ENCODE measurements at regions not wholly inside any gene's neighbourhood (a gene's known extent, or its start where the extent isn't known, plus 50 kb on each side); places are given as distances from the start of the nearest gene placed in this dataset.

DNA sequence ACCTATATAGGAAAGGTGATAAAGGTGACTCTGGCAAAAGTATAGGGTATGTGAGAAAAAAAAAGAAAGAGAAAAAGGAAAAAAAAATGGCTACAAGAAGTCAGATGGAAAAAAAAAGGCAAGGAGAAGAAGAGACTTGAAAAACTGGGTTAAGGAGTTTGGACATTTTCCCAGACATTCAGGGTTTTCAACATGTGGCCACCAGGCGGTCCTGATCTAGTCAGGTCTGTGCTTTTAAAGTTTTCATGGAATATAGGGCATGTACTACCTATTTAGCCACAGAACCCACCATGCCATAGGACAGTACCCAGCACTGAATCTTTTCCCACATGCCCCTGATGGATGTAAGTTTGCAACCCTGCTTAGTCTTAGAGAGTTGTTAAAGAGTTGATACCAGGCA lies 433.7 kb downstream of the MAFB start:
- TF ChIP-seq, protein P1, sequence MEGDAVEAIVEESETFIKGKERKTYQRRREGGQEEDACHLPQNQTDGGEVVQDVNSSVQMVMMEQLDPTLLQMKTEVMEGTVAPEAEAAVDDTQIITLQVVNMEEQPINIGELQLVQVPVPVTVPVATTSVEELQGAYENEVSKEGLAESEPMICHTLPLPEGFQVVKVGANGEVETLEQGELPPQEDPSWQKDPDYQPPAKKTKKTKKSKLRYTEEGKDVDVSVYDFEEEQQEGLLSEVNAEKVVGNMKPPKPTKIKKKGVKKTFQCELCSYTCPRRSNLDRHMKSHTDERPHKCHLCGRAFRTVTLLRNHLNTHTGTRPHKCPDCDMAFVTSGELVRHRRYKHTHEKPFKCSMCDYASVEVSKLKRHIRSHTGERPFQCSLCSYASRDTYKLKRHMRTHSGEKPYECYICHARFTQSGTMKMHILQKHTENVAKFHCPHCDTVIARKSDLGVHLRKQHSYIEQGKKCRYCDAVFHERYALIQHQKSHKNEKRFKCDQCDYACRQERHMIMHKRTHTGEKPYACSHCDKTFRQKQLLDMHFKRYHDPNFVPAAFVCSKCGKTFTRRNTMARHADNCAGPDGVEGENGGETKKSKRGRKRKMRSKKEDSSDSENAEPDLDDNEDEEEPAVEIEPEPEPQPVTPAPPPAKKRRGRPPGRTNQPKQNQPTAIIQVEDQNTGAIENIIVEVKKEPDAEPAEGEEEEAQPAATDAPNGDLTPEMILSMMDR (conservative IDR thresholded peaks at IDR 0.05), result peak; percentile 67
- no peak overlapping the region for H3K27ac ChIP-seq

DNA sequence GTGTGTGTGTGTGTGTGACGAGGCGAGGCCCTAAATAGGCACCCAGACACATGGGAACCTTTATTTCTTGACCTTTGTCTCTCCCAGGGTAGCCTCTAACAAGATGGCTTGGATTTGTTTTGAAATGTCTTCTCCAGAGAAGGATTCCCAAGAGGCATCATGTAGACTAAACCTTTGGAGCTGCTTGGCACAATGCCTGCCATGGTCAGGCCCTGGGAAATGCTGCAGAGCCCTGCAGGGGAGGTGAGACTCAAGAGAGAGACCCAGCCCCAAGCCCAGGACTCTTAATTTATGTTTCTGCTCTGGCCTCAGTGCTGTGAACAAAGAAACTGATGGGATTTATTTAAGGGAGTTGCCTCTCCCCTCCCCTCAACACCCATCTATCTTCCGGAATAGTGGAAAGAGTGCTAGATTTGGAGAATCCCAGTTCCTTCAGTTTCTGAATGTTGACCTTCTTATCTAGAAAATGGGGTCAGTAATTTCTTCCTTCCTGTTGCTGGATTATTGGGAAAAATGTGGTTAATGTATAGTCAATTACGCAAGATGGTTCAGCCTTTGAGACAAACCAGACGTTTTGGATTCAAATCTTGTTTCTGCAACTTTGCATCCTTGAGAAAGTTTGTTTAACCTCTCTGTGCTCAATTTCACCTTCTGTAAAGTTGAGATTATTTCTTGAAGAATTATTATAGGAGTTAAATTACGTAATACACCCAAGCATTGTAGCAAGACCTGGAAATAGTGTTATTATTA lies 434.8 kb downstream of the MAFB start:
- TF ChIP-seq, protein P1 (conservative IDR thresholded peaks at IDR 0.05), result no peak
- no peak overlapping the region for H3K27ac ChIP-seq

DNA sequence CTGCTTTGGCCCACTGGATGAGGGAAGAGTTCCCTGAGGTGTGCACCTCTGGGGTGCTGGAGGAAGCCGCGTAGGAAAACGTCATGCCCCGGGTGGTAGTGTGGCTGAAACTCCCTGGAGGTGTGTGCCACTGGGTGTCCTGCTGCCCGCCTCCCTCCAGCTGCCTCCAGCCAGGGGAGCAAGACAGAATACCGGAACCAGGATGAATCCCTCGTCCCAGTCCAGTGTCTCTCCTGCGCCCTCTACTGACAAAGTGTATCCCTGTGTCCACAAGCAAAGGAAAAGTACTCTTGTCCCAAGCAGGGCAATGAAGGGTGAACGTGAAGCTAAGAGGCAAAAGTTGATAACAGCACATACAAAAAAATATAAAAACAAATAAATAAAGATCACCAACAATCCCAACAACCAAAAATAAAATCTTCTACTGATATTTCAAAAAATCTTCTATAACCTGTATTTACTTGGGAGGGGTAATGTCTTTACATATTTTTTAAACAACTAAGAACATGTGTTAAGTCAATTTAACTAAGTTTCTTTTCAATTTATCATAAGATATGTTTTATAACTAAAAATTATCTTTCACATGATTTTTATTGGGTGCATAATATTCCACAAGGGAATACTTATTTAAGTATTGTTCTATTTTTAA lies 437.6 kb downstream of the MAFB start:
- TF ChIP-seq, protein P1 (conservative IDR thresholded peaks at IDR 0.05), result peak; percentile 71
- H3K27ac ChIP-seq, result no peak overlapping the region

DNA sequence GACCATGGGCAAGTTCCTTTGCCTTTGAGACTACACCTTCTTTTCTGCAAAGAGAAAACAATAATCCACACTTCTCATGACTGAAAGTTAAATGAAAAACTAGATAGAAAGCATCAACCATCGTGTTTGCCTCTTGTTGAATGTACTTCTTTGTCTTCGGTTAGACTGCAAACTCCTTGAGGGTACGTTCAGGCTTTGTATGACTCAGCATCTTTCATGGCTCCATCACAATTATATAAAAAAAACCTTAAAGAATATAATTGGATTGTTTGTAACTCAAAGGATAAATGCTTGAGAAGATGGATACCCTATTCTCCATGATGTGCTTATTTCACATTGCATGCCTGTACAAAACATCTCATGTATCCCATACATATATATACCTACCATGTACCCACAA lies 439.2 kb downstream of the MAFB start:
- TF ChIP-seq, protein P1 (conservative IDR thresholded peaks at IDR 0.05), result no peak
- H3K27ac ChIP-seq, result no peak overlapping the region

DNA sequence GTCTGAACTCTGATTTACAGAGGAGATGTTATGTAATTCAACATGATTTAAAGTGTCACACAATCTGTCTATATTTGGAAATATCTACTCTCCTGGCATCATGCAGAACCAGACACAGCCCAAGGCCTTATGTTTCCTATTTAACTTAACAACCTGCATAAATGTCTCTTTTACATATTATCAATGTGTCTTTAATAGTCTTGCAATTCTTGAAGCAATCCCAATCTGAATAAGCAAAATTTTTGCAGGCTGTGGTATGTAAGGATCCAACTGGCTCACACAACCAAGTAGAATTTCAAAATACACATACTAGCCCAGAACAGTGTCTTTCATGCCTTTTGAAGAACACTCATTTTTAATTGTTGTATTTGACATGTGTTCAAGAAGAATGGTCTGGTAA lies 443.2 kb downstream of the MAFB start:
- TF ChIP-seq, protein P1 (conservative IDR thresholded peaks at IDR 0.05), result no peak
- H3K27ac ChIP-seq, result no peak overlapping the region

DNA sequence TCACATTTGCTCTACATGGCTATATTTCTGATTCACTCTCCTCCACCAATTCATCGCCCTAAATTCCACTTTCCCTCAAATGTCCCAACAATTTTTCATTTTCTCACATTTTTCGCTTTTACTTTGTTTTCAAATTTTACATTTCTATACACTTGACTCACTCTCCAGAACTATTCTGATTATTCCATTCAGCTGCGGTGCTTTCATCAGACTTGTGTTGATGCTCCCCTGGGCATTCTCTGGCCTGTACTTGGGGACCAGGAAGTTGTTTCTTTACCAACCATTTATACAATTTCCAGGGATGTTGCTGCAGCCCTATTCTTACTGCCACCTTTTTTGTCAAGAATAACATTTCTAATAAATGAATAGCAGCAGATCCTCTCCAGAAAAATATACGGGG lies 444.8 kb downstream of the MAFB start:
- TF ChIP-seq, protein P1 (conservative IDR thresholded peaks at IDR 0.05), result no peak
- no peak overlapping the region for H3K27ac ChIP-seq

DNA sequence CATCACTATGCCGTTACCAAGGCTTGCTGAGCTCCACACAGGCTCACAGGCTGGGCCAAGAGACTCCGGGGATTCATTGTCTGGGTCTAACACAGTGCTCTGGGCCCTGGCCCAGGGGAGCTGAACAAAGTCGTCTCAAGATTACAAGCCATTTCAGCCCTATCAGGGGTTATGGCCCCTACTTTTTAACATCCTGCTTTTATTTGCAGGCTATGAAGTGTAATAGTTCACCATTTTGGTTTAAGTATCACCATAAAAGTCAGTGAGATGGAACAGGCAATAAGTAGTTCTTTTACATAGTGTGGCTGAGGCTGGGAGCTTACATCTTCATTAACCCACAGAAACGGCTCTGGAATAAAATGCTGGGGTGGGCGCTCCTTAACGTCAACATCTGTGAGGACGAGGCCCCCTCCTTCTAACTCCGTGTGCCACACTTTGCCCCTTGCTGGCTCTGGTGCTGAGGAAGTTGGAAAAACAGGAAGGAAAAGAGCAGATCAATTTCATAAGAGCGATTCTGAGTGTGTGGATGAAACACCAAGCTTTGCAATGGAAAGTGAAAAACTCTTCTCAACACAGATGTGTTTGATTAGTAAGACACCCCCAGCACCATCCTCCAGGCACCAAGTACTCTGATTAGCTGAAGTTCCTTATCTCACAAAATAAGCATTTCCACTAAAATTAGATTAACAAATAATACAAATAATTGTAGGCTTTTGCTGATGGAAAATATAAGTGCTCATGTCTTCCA lies 447.3 kb downstream of the MAFB start:
- no peak overlapping the region for H3K27ac ChIP-seq
- TF ChIP-seq, protein P1 (conservative IDR thresholded peaks at IDR 0.05), result no peak

All from VCaP (cell line).